Mucosa of descending colon (tissue), 3 donors: ENCODE measurements at regions not wholly inside any gene's neighbourhood (a gene's known extent, or its start where the extent isn't known, plus 50 kb on each side); places are given as distances from the start of the nearest gene placed in this dataset.

Source experiments
- ATAC-seq: fragments of 200-7000 bp; cut with Tn5 transposase; one replicate; pipeline ENCODE4 v1.9.1; 2020; ENCODE audit warnings: mild to moderate bottlenecking, moderate library complexity
- DNase-seq, 3 donors: peaks; one replicate each; pipeline ENCODE4 v3.0.0-alpha.2; 2020
- H3K36me3 ChIP-seq: fragments of 200-600 bp; one replicate; pipeline ENCODE4 v1.8.0; 2021; ENCODE audit warnings: low read depth, mild to moderate bottlenecking
- H3K4me1 ChIP-seq: fragments of 200-600 bp; one replicate; pipeline ENCODE4 v1.8.0; 2021; ENCODE audit warnings: low read depth, mild to moderate bottlenecking
- H3K4me3 ChIP-seq: fragments of 200-600 bp; one replicate; pipeline ENCODE4 v1.8.0; 2021; ENCODE audit warnings: mild to moderate bottlenecking
- H3K9me3 ChIP-seq: fragments of 200-600 bp; one replicate; pipeline ENCODE4 v1.8.0; 2021; ENCODE audit warnings: mild to moderate bottlenecking
- CTCF ChIP-seq: fragments of 200-600 bp; IDR thresholded peaks from one replicate; pipeline ENCODE4 v1.8.0; 2022; ENCODE audit warnings: antibody characterized with exemption, mild to moderate bottlenecking
- intact Hi-C, 2 donors: fragments of 100-400 bp; cut with DNase I in 1 of 2; cut with micrococcal nuclease in 1 of 2; formaldehyde crosslinking; loops; one replicate each; pipeline versions ENCODE4 v1.11.0 to v1.11.1; 2022; cut with DNase I, micrococcal nuclease
- donor health status: DM: no; HTN: no; CAD: no; lungs with moderate emphysema.
- donor health status: DM: no; HTN: no; CAD: no.
- donor health status: DM: no; HTN: yes; CAD: no.

GRCh38 chr4:72814241-72814640 is 245.2 kb upstream of the ADAMTS3 start:
- H3K36me3 ChIP-seq: no peaks in the 10 kb centered on the region
- intact Hi-C loops: no loop called here
- no peak for TF ChIP-seq CTCF
- H3K4me3 ChIP-seq: no peak overlapping the region
- DNase-seq (no peak), ATAC-seq (no peak)
- H3K9me3 ChIP-seq: no peaks in the 10 kb centered on the region
- H3K4me1 ChIP-seq: no peaks in the 10 kb centered on the region

- TF ChIP-seq CTCF: no peak
These were observed 240.2 kb upstream of the ADAMTS3 start for GRCh38 chr4:72809208-72809607.

GRCh38 chr4:72805284-72805683 is 236.3 kb upstream of the ADAMTS3 start:
- Histone ChIP-seq H3K4me1 (no peaks in the 10 kb centered on the region), H3K9me3 (no peaks in the 10 kb centered on the region), H3K36me3 (no peaks in the 10 kb centered on the region), H3K4me3 (no peak overlapping the region)
- DNase-seq (no peak), ATAC-seq (no peak)
- intact Hi-C loops: no loop called here
- no peak for TF ChIP-seq CTCF

More at GRCh38 chr4:72809208-72809607, 240.2 kb upstream of the ADAMTS3 start:
- Histone ChIP-seq H3K4me3 (no peak overlapping the region), H3K36me3 (no peaks in the 10 kb centered on the region), H3K9me3 (no peaks in the 10 kb centered on the region), H3K4me1 (no peaks in the 10 kb centered on the region)
- ATAC-seq: no peak
- intact Hi-C loops: no loop called here
- DNase-seq: no peak

GRCh38 chr4:72797486-72797885 is 228.5 kb upstream of the ADAMTS3 start:
- intact Hi-C loops: no loop called here
- H3K9me3 ChIP-seq: no peaks in the 10 kb centered on the region
- no peak overlapping the region for H3K4me3 ChIP-seq
- DNase-seq (no peak), ATAC-seq (no peak)
- H3K4me1 ChIP-seq: no peaks in the 10 kb centered on the region
- H3K36me3 ChIP-seq: no peaks in the 10 kb centered on the region
- no peak for TF ChIP-seq CTCF

- intact Hi-C loops: no loop called here
- DNase-seq (no peak), ATAC-seq (no peak)
- Histone ChIP-seq H3K9me3 (no peaks in the 10 kb centered on the region), H3K4me1 (no peaks in the 10 kb centered on the region), H3K4me3 (no peak overlapping the region), H3K36me3 (no peaks in the 10 kb centered on the region)
- no peak for TF ChIP-seq CTCF
These were observed 222.0 kb upstream of the ADAMTS3 start for GRCh38 chr4:72791054-72791453.

- no peak for ATAC-seq
These were observed 217.5 kb upstream of the ADAMTS3 start for GRCh38 chr4:72786401-72786990.

More at GRCh38 chr4:72786401-72786990, 217.5 kb upstream of the ADAMTS3 start:
- DNase-seq: no peak
- Histone ChIP-seq H3K4me3 (no peak overlapping the region), H3K9me3 (no peaks in the 10 kb centered on the region), H3K4me1 (no peaks in the 10 kb centered on the region), H3K36me3 (no peaks in the 10 kb centered on the region)
- no peak for TF ChIP-seq CTCF
- intact Hi-C loops: no loop called here
